Cardiac fibroblast (primary cell): ENCODE measurements at regions not wholly inside any gene's neighbourhood (a gene's known extent, or its start where the extent isn't known, plus 50 kb on each side); places are given as distances from the start of the nearest gene placed in this dataset.

Source experiments
- DNase-seq, 2 donors: peaks; one replicate each; pipeline versions ENCODE4 v3.0.0 to v3.0.0-alpha.2; 2010; ENCODE audit warnings: low read depth in 2 of 2
- H3K4me3 ChIP-seq, 2 donors: replicated peaks in 1 of 2; 1 replicate in 1 of 2; 2 replicates in 1 of 2; pipeline ENCODE4 v1.5.1; 2011; ENCODE audit warnings: low read depth in 2 of 2, low read length in 2 of 2, mild to moderate bottlenecking in 2 of 2, moderate library complexity in 1 of 2
- CTCF ChIP-seq: IDR thresholded peaks from one replicate; pipeline ENCODE4 v1.5.1; 2011; ENCODE audit warnings: low read depth, mild to moderate bottlenecking, low read length, inconsistent platforms

GRCh38 chr10:31620226-31621151 is 301.5 kb downstream of the ZEB1 start:
- H3K4me3 ChIP-seq: no peak overlapping the region
- peak; percentile 66 to 76 for DNase-seq
- no peak for TF ChIP-seq CTCF

- no peak for TF ChIP-seq CTCF
- DNase-seq: no peak
These were observed 300.6 kb downstream of the ZEB1 start for GRCh38 chr10:31619531-31620061.

GRCh38 chr10:31618541-31619291 is 299.7 kb downstream of the ZEB1 start:
- no peak overlapping the region for H3K4me3 ChIP-seq
- no peak for TF ChIP-seq CTCF
- peak; percentile 56 to 78 for DNase-seq

More at GRCh38 chr10:31619531-31620061, 300.6 kb downstream of the ZEB1 start:
- H3K4me3 ChIP-seq: no peak overlapping the region

- TF ChIP-seq CTCF: no peak
- H3K4me3 ChIP-seq: no peak overlapping the region
These were observed 298.7 kb downstream of the ZEB1 start for GRCh38 chr10:31617757-31618156.

GRCh38 chr10:31617133-31617532 is 298.1 kb downstream of the ZEB1 start:
- no peak for DNase-seq
- no peak overlapping the region for H3K4me3 ChIP-seq
- TF ChIP-seq CTCF: no peak

More at GRCh38 chr10:31617757-31618156, 298.7 kb downstream of the ZEB1 start:
- no peak for DNase-seq

- no peak for TF ChIP-seq CTCF
- no peak overlapping the region for H3K4me3 ChIP-seq
- no peak for DNase-seq
These were observed 296.1 kb downstream of the ZEB1 start for GRCh38 chr10:31615129-31615528.
